ENCODE measurements at regions not wholly inside any gene's neighbourhood (a gene's known extent, or its start where the extent isn't known, plus 50 kb on each side); places are given as distances from the start of the nearest gene placed in this dataset.

DNA sequence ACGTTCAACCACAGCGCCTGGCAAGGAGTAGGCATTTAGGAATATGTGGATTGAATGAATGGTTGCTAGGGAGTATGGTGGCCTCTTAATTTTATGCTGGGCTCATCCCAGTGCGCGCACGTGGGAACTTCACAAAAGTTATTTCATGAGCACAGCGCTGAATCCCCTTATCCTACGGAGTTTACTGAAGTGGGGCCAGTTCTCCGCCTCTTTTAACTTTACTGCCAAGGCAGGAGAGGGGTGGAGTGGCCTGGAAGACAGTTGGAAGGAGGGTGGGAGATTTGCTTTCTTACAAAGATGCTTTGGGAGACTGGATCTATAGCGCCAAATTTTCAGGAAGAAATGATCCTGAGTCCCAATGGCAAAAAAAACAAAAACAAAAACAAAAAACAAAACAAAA, 326.5 kb downstream of the SH3GL2 start:
- TF ChIP-seq, protein P1, sequence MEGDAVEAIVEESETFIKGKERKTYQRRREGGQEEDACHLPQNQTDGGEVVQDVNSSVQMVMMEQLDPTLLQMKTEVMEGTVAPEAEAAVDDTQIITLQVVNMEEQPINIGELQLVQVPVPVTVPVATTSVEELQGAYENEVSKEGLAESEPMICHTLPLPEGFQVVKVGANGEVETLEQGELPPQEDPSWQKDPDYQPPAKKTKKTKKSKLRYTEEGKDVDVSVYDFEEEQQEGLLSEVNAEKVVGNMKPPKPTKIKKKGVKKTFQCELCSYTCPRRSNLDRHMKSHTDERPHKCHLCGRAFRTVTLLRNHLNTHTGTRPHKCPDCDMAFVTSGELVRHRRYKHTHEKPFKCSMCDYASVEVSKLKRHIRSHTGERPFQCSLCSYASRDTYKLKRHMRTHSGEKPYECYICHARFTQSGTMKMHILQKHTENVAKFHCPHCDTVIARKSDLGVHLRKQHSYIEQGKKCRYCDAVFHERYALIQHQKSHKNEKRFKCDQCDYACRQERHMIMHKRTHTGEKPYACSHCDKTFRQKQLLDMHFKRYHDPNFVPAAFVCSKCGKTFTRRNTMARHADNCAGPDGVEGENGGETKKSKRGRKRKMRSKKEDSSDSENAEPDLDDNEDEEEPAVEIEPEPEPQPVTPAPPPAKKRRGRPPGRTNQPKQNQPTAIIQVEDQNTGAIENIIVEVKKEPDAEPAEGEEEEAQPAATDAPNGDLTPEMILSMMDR (conservative IDR thresholded peaks at IDR 0.05 in 1 of 2, IDR thresholded peaks at IDR 0.05 in 1 of 2; ENCODE audit: extremely low read depth in 1 of 2, insufficient read depth in 1 of 2, low read depth in 1 of 2, low read length in 2 of 2): no peak
- no peak for TF ChIP-seq EZH2 (IDR thresholded peaks at IDR 0.05; ENCODE audit: borderline replicate concordance, low read length)
